ENCODE measurements at regions not wholly inside any gene's neighbourhood (a gene's known extent, or its start where the extent isn't known, plus 50 kb on each side); places are given as distances from the start of the nearest gene placed in this dataset.

- H3K4me3 ChIP-seq (ENCODE audit: low read depth, low read length) = no peak overlapping the region
- DNase-seq (ENCODE audit: low read depth) = no peak
Measured at GRCh38 chr5:81914696-81915095, 57.1 kb upstream of the ATG10 start.

GRCh38 chr5:81912933-81913332 lies 58.9 kb upstream of the ATG10 start:
- no peak for DNase-seq (ENCODE audit: low read depth)
- H3K4me3 ChIP-seq (ENCODE audit: low read depth, low read length) = no peak overlapping the region

- no peak for DNase-seq (ENCODE audit: low read depth)
- H3K4me3 ChIP-seq (ENCODE audit: low read depth, low read length) = no peak overlapping the region
Measured at GRCh38 chr5:81909677-81910076, 62.1 kb upstream of the ATG10 start.

GRCh38 chr5:81908771-81909170 lies 63.1 kb upstream of the ATG10 start:
- DNase-seq (ENCODE audit: low read depth) = no peak
- no peak overlapping the region for H3K4me3 ChIP-seq (ENCODE audit: low read depth, low read length)

- H3K4me3 ChIP-seq (ENCODE audit: low read depth, low read length) = no peak overlapping the region
- no peak for DNase-seq (ENCODE audit: low read depth)
Measured at GRCh38 chr5:81908044-81908443, 63.8 kb upstream of the ATG10 start.

GRCh38 chr5:81907012-81907635 lies 64.7 kb upstream of the ATG10 start:
- H3K4me3 ChIP-seq (ENCODE audit: low read depth, low read length) = no peak overlapping the region
- no peak for DNase-seq (ENCODE audit: low read depth)

GRCh38 chr5:81906086-81906485 lies 65.7 kb upstream of the ATG10 start:
- no peak for DNase-seq (ENCODE audit: low read depth)
- no peak overlapping the region for H3K4me3 ChIP-seq (ENCODE audit: low read depth, low read length)

- H3K4me3 ChIP-seq (ENCODE audit: low read depth, low read length) = no peak overlapping the region
- no peak for DNase-seq (ENCODE audit: low read depth)
Measured at GRCh38 chr5:81904861-81905260, 67.0 kb upstream of the ATG10 start.

GRCh38 chr5:81904166-81904565 lies 67.7 kb upstream of the ATG10 start:
- H3K4me3 ChIP-seq (ENCODE audit: low read depth, low read length) = no peak overlapping the region
- DNase-seq (ENCODE audit: low read depth) = no peak

GRCh38 chr5:81901586-81901985 lies 70.2 kb upstream of the ATG10 start:
- DNase-seq (ENCODE audit: low read depth) = no peak
- H3K4me3 ChIP-seq (ENCODE audit: low read depth, low read length) = no peak overlapping the region

- H3K4me3 ChIP-seq (ENCODE audit: low read depth, low read length) = no peak overlapping the region
- no peak for DNase-seq (ENCODE audit: low read depth)
Measured at GRCh38 chr5:81899123-81899522, 72.7 kb upstream of the ATG10 start.

GRCh38 chr5:81898403-81898802 lies 73.4 kb upstream of the ATG10 start:
- DNase-seq (ENCODE audit: low read depth) = no peak
- no peak overlapping the region for H3K4me3 ChIP-seq (ENCODE audit: low read depth, low read length)

- DNase-seq (ENCODE audit: low read depth) = peak; percentile 11
- H3K4me3 ChIP-seq (ENCODE audit: low read depth, low read length) = no peak overlapping the region
Measured at GRCh38 chr5:81896764-81897163, 75.1 kb upstream of the ATG10 start.

GRCh38 chr5:81895307-81895706 lies 76.5 kb upstream of the ATG10 start:
- DNase-seq (ENCODE audit: low read depth) = no peak
- no peak overlapping the region for H3K4me3 ChIP-seq (ENCODE audit: low read depth, low read length)

GRCh38 chr5:81893961-81894360 lies 77.9 kb upstream of the ATG10 start:
- DNase-seq (ENCODE audit: low read depth) = no peak
- no peak overlapping the region for H3K4me3 ChIP-seq (ENCODE audit: low read depth, low read length)

GRCh38 chr5:81884871-81885270 lies 87.0 kb upstream of the ATG10 start:
- H3K4me3 ChIP-seq (ENCODE audit: low read depth, low read length) = no peak overlapping the region
- DNase-seq (ENCODE audit: low read depth) = no peak

GRCh38 chr5:81883371-81883770 lies 88.5 kb upstream of the ATG10 start:
- DNase-seq (ENCODE audit: low read depth) = no peak
- H3K4me3 ChIP-seq (ENCODE audit: low read depth, low read length) = no peak overlapping the region

- no peak overlapping the region for H3K4me3 ChIP-seq (ENCODE audit: low read depth, low read length)
- no peak for DNase-seq (ENCODE audit: low read depth)
Measured at GRCh38 chr5:81881595-81881994, 90.2 kb upstream of the ATG10 start.

GRCh38 chr5:81879936-81880335 lies 91.9 kb upstream of the ATG10 start:
- no peak for DNase-seq (ENCODE audit: low read depth)
- no peak overlapping the region for H3K4me3 ChIP-seq (ENCODE audit: low read depth, low read length)

- DNase-seq (ENCODE audit: low read depth) = no peak
- H3K4me3 ChIP-seq (ENCODE audit: low read depth, low read length) = no peak overlapping the region
Measured at GRCh38 chr5:81878333-81878732, 93.5 kb upstream of the ATG10 start.

GRCh38 chr5:81866994-81867393 lies 104.8 kb upstream of the ATG10 start:
- H3K4me3 ChIP-seq (ENCODE audit: low read depth, low read length) = no peak overlapping the region
- no peak for DNase-seq (ENCODE audit: low read depth)

GRCh38 chr5:81860778-81861177 lies 109.9 kb upstream of the SSBP2 start:
- no peak overlapping the region for H3K4me3 ChIP-seq (ENCODE audit: low read depth, low read length)
- DNase-seq (ENCODE audit: low read depth) = no peak
